Tibial artery (tissue), 4 donors: ENCODE measurements at regions not wholly inside any gene's neighbourhood (a gene's known extent, or its start where the extent isn't known, plus 50 kb on each side); places are given as distances from the start of the nearest gene placed in this dataset.
"Not testable (repeated sequence)": the region's sequence is repeated elsewhere in the genome, so short reads cannot be mapped to it uniquely, and the experiment has no call there.

Experiments used
- DNase-seq, 2 donors: peaks; one replicate each; pipeline ENCODE4 v3.0.0-alpha.2; 2019
- H3K27ac ChIP-seq, 2 donors: fragments of 200-600 bp; sonication (generic) in 1 of 2; 1 replicate in 1 of 2; 2 replicates in 1 of 2; pipeline ENCODE4 v1.5.1; 2018 to 2019; ENCODE audit warnings: mild to moderate bottlenecking in 1 of 2
- H3K27me3 ChIP-seq, 2 donors: fragments of 200-600 bp; sonication (generic) in 1 of 2; one replicate each; pipeline versions ENCODE4 v1.5.1 to v1.6.0; 2016 to 2019
- H3K36me3 ChIP-seq, 3 donors: fragments of 200-600 bp; sonication (generic) in 2 of 3; one replicate each; pipeline ENCODE4 v1.5.1; 2016 to 2019; ENCODE audit warnings: mild to moderate bottlenecking in 2 of 3
- H3K4me1 ChIP-seq, 4 donors: fragments of 200-600 bp; sonication (generic) in 2 of 4; 1 replicate in 3 of 4; 2 replicates in 1 of 4; pipeline ENCODE4 v1.5.1; 2016 to 2019
- H3K4me3 ChIP-seq, 2 donors: fragments of 200-600 bp; sonication (generic) in 1 of 2; 1 replicate in 1 of 2; 2 replicates in 1 of 2; pipeline ENCODE4 v1.5.1; 2018 to 2019; ENCODE audit warnings: mild to moderate bottlenecking in 2 of 2
- H3K9me3 ChIP-seq, 3 donors: fragments of 200-600 bp; sonication (generic) in 1 of 3; one replicate each; pipeline ENCODE4 v1.5.1; 2016 to 2019
- intact Hi-C: fragments of 100-400 bp; cut with DNase I; formaldehyde crosslinking; loops from one replicate; pipeline ENCODE4 v1.15.0; 2023; ENCODE audit warnings: low total_unique reads
- TF ChIP-seq, protein P1 (sequence below), 2 experiments: fragments of 200-600 bp in 1 of 2; fragments of 450-650 bp in 1 of 2; IDR thresholded peaks; one replicate each; pipeline ENCODE4 v1.5.1; 2017 to 2019; ENCODE audit warnings: antibody characterized with exemption in 2 of 2, mild to moderate bottlenecking in 1 of 2, moderate library complexity in 1 of 2

DNA sequence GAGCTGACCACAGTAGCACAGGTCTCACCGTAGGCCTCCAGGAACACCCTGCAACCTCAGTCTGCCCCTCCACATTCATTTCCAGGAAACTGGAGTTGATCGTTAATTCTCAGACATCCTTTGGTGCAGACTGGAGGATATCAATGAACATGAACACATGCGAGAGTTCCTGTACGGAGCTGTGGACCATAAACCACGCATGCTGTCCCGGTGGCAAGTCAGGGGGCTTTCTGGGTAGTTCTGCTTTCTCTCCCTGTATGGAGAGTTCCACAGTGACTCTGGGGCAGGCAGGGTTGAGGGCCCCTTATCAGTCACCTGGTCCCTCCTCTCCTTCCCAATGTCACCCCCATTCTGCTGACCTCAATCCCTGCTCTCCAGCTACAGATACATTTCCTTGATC is 55.5 kb upstream of the URI1 start:
- Histone ChIP-seq H3K36me3 (no peaks in the 10 kb centered on the region), H3K9me3 (no peaks in the 10 kb centered on the region), H3K4me3 (no peak overlapping the region), H3K4me1 (no peaks in the 10 kb centered on the region), H3K27me3 (peaks cover 0 to 29% of the 10 kb centered on the region in 2 donors), H3K27ac (no peak overlapping the region)
- TF ChIP-seq, protein P1, sequence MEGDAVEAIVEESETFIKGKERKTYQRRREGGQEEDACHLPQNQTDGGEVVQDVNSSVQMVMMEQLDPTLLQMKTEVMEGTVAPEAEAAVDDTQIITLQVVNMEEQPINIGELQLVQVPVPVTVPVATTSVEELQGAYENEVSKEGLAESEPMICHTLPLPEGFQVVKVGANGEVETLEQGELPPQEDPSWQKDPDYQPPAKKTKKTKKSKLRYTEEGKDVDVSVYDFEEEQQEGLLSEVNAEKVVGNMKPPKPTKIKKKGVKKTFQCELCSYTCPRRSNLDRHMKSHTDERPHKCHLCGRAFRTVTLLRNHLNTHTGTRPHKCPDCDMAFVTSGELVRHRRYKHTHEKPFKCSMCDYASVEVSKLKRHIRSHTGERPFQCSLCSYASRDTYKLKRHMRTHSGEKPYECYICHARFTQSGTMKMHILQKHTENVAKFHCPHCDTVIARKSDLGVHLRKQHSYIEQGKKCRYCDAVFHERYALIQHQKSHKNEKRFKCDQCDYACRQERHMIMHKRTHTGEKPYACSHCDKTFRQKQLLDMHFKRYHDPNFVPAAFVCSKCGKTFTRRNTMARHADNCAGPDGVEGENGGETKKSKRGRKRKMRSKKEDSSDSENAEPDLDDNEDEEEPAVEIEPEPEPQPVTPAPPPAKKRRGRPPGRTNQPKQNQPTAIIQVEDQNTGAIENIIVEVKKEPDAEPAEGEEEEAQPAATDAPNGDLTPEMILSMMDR (IDR thresholded peaks at IDR 0.05) = no peak
- intact Hi-C loops = no loop called here
- no peak for DNase-seq

DNA sequence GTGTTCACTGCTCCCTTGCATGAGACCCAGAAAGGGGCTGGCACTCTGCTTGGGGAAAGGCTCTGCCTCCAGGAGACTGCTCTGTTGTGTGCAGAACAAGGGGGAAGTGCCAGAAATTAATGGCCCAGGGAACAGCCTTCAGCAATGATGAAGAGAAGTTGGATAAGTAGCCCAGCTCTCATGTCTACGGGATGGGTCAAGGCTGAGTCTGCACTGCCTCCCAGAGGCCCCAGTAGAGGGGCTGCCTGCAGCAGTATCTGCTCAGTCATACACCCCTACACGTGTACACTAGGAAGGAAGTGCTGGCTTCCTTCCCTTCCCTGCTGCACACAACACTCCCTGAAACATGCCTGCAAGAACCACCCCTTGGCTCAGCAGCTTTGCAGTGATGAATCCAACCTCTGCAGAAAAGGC is 54.6 kb upstream of the URI1 start:
- H3K9me3 ChIP-seq = no peaks in the 10 kb centered on the region
- H3K4me3 ChIP-seq = no peak overlapping the region
- H3K27me3 ChIP-seq = peaks cover 0 to 20% of the 10 kb centered on the region in 2 donors
- no peaks in the 10 kb centered on the region for H3K36me3 ChIP-seq
- no peak for DNase-seq
- intact Hi-C loops = no loop called here
- TF ChIP-seq, protein P1 (IDR thresholded peaks at IDR 0.05) = no peak
- no peak overlapping the region for H3K27ac ChIP-seq
- no peaks in the 10 kb centered on the region for H3K4me1 ChIP-seq

GRCh38 chr19:29888047-29888446 is 54.0 kb upstream of the URI1 start:
- intact Hi-C loops, H3K36me3 ChIP-seq, DNase-seq: not testable (repeated sequence)

DNA sequence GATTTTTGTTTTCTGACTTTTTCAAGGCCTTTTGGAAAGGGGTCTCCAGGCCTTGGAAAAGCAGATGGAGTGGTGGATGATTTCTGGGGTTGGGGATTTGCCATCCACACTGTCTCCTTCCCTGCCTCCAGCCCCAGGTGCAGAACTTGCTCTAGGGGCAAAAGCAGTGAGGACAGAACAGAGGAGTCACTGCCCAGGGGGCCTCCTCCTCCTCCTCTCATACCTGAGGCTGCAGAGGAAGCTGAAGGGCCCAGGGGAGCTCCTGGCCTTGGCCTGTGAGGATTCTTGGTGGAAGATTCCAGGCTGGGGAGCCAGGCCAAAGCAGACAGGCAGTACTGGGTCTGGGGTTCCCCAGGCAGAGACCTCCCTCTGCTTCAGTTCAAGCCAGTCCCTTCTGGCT is 52.3 kb upstream of the URI1 start:
- DNase-seq = no peak
- intact Hi-C loops = no loop called here
- H3K36me3 ChIP-seq = no peaks in the 10 kb centered on the region
- no peak overlapping the region for H3K27ac ChIP-seq
- TF ChIP-seq, protein P1 (IDR thresholded peaks at IDR 0.05) = no peak
- H3K27me3 ChIP-seq = peaks cover 0 to 18% of the 10 kb centered on the region in 2 donors
- H3K4me1 ChIP-seq = no peaks in the 10 kb centered on the region
- H3K9me3 ChIP-seq = no peaks in the 10 kb centered on the region
- no peak overlapping the region for H3K4me3 ChIP-seq

More at GRCh38 chr19:29888047-29888446, 54.0 kb upstream of the URI1 start:
- not testable (repeated sequence) for H3K9me3 ChIP-seq, H3K4me3 ChIP-seq, H3K4me1 ChIP-seq, H3K27ac ChIP-seq
- H3K27me3 ChIP-seq = peaks cover 0 to 14% of the 10 kb centered on the region in 2 donors

GRCh38 chr19:29890392-29890791 is 51.6 kb upstream of the URI1 start:
- intact Hi-C loops = no loop called here
- H3K9me3 ChIP-seq = no peaks in the 10 kb centered on the region
- TF ChIP-seq, protein P1 (IDR thresholded peaks at IDR 0.05) = no peak

More at GRCh38 chr19:29890392-29890791, 51.6 kb upstream of the URI1 start:
- no peak overlapping the region for H3K4me3 ChIP-seq
- no peaks in the 10 kb centered on the region for H3K36me3 ChIP-seq
- no peak overlapping the region for H3K27ac ChIP-seq
- peaks cover 0 to 14% of the 10 kb centered on the region in 2 donors for H3K27me3 ChIP-seq
- DNase-seq = no peak
- H3K4me1 ChIP-seq = no peaks in the 10 kb centered on the region
